HCEC 1CT (cell line): ENCODE measurements at regions not wholly inside any gene's neighbourhood (a gene's known extent, or its start where the extent isn't known, plus 50 kb on each side); places are given as distances from the start of the nearest gene placed in this dataset.

Experiments used
- DNase-seq: peaks from one replicate; pipeline ENCODE4 v3.0.0-alpha.2; 2017

DNA sequence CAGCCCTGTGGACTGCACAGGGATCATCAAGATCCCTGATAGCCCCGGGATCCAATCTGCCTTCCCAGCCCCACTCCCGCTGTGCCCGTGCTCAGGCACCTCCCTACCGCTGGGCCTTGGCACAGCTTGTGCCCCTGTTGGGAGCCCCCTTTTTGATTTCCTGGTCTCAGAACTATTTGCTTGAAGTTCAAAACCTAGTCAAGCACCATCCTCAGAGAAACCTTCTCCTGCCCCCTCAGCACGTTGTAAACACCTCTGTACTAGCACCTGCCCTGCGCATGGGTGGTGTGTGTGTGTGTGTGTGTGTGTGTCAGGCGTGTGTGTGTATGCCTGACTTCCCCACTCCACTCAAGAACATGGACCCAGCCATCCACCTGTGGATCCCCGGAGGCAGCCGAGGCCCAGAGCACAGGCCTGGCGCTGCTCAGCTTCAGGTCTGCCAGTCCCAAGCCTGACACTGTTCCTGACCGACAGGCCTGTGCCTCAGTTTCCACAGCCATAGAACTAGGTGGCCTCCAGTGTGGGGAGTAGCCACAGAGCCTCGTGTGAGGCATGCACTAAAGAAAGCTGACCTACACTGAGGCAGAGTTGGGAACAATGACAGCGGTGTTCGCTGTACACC lies 65.5 kb downstream of the ADRA2C start:
- no peak for DNase-seq

DNA sequence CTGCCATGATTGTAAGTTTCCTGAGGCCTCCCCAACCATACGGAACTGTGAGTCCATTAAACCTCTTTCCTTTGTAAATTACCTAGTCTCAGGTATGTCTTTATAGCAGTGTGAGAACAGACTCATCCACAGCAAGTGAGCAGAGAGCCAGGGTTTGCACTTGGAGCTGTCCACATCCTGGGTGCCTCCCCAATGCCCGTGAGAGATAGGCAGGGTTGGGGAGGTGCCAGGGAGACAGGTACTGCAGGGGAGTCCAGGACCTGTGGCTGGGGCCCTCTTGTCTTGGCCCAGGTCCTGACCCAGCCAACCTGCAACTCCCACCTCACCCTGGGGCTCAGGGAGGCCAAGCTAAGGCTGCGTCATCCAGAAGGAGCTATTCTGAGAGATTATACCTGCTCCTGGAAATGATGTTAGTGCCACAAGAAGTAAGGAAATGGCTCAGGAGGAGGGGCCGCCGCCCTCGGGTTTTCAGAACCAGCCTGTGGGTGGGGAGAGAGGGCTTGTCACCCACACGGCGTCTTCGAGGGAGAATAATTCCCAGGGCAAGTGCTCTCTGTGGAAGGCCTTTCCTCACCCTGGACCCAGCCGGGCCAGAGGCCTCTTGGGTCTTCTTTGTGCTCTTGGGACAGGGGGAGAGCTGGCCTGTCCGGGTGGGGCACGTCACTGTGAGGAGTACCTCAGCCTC lies 66.5 kb downstream of the ADRA2C start:
- no peak for DNase-seq

DNA sequence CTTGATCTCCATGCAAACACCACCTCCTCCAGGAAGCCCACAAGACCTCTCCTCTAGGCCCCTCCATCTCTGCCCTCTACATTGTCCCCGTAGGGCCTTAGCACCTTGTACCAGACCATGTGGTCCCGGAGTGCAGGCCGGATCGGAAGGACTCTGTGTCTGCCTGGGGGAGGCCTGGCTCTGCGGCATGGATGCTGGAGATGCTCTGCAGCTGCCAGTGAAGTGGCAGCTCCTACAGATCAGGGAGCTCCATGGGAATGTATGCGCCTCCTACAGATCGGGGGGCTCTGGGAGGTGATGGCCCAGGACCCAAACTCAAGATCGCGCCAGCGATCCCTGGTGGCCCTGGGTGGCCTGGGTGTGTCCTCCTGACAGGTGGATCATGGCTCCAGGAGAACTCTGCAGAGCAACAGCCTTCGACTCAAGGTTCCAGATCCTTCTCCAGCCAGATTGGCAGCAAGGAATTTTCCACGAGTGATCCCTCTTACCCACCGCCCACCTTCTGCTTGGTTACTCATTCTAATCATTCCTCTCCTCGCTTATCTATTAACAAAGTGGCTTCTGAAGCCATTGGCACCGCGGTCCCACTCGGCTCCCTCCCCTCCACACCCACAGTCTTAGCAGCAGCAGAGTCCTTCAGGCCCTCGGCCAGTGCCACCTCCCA lies 67.3 kb downstream of the ADRA2C start:
- no peak for DNase-seq

DNA sequence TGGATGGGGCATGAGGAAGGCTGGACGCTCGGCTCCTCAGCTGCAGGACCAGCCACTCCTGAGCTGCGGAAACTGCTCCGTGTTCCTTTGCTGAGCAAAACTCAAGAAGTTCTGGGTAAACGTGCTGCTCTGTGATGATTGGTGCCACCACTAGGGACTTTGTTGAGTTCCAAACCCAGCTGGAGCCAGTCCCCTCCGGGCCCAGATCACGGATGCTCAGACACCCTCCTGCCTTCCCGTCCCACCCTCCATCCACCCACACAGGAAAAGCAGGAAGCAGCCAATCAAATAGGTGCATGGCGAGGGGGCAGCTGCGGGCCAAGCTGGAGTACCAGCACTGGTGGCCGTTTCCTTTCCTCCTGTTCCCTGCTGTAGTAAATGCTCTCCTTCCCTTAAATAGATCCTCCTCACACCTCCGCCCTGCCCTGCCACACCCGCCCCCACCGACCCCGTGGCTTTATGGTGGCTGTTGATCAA lies 68.0 kb downstream of the ADRA2C start:
- DNase-seq: no peak

DNA sequence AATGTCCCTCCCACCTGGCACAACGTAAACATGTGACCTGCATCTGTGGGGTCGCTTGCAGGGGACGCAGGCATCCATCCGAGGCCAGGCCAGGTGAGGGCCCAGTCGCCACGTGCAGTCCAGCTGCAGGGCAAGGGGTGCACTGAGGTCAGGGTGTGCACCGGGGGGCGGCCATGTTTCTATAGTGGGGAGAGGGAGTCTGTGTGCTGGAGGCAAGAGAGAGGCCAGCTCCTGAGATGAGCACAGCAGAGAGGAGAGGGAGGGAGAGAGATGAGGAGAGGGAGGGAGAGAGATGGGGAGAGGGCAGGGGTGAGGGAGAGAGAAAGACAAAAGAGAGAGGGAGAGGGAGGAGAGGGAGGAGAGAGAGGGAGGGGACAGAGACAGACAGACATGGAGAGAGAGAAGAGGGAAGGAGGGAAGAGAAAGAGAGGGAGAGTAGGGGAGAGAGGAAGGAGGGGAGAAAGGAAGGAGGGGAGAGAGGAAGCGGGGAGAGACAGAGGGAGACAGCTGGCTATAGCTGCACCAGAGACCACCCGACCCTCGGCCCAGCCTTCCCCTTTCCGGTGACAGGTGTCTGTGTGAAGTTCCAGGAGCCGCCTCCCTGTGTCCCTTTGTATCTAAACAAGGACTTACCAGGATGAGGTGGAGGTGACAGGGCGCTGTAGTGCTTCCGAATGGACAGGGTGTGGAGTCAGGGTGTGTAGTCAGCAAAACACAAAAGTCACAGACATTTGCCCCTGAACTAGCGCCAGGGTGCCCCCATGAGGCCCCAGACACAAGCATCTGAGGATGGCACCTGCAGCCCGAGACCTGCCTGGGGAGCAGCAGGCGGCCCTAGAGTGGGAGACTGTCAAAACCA lies 68.7 kb downstream of the ADRA2C start:
- no peak for DNase-seq

DNA sequence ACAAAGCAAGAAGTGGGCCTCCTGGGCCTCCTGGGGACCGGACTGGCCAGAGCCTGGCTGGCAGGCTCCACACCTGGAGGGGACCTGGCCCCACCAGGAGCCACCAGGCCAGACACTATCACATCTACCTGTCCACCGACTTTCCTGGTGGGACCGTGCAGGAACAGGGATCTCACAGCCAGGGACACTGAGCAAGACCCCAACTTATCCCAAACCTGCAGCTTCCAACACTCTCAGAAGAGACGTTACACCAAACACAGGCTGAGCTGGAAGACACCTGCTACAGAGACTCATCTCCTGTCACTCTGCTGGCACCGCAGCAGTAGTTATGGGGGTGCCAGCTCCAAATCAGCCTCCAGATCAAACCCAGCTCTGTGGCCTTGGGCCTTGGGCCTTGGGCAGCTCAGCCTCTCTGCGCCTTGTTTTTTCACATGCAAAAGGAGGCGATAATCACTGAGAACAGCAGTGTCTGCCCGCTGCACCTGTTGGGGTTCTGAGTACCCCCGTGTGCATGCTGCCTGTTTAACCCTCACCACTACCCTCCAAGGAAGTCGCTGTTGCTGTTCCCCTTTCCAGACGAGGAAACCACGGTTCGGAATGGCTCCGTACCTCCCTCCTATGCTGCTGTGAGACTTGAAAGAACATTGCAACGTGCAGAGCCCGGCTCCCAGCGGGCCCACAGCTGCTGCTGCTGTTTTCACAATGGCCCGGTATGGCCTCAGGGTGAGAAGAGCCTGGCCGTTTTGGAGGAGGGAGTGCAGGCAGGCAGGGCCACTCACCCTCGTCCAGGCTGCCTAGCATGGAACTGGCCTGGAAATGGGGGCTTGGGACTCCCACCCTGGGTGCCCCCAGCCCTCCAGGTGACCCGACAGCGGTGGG lies 69.6 kb downstream of the ADRA2C start:
- no peak for DNase-seq

DNA sequence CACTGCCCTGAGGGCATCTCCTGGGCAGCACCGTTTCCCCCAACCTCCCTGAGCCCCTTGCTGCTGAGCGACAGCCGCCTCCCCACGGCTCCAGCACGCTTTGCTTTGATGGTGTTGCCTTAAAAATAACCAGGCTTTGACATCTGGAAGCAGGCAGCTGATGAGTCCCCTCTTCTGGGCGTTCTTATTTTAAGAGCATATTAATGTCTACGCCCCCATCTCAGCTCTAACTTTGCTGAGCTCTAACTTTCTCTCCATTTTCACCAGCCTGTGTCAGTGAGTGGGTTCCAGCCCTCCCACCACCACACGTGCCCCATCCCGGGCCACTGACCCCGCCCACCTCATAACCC lies 70.2 kb downstream of the ADRA2C start:
- DNase-seq: no peak

DNA sequence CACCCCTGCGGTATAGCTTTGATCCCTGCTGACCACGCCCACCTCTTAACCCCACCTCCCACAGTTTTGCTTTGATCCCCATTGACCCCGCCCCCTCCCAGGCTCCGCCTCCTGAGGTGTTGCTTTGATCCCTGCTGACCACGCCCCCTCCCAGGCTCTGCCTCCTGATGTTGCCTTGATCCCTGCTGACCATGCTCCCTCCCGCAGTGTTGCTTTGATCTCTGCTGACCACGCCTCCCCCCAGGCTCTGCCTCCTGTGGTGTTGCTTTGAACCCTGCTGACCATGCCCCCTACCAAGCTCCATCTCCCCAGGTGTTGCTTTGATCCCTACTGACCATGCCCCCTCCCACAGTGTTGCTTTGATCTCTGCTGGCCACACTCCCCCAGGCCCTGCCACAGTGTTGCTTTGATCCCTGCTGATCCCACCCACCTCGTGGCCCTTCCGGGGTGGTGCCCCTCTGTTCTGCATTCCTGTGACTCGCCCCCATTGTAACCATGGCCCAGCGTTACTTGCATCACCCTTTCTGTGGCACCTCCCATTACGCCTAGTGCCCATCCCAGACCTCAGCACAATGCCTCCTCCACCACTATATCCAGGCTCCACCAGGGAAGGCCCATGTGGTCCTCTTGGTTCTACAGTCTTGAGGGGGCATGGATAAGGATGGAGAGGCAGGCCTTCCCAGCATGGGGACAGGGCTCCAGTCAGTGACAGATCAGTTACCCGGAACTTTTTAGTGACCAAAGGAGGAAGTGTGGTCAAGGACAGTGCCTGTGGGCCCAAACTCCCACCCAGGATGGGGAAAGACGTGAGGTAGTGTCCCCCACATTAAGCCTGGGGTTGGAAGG lies 70.8 kb downstream of the ADRA2C start:
- no peak for DNase-seq

DNA sequence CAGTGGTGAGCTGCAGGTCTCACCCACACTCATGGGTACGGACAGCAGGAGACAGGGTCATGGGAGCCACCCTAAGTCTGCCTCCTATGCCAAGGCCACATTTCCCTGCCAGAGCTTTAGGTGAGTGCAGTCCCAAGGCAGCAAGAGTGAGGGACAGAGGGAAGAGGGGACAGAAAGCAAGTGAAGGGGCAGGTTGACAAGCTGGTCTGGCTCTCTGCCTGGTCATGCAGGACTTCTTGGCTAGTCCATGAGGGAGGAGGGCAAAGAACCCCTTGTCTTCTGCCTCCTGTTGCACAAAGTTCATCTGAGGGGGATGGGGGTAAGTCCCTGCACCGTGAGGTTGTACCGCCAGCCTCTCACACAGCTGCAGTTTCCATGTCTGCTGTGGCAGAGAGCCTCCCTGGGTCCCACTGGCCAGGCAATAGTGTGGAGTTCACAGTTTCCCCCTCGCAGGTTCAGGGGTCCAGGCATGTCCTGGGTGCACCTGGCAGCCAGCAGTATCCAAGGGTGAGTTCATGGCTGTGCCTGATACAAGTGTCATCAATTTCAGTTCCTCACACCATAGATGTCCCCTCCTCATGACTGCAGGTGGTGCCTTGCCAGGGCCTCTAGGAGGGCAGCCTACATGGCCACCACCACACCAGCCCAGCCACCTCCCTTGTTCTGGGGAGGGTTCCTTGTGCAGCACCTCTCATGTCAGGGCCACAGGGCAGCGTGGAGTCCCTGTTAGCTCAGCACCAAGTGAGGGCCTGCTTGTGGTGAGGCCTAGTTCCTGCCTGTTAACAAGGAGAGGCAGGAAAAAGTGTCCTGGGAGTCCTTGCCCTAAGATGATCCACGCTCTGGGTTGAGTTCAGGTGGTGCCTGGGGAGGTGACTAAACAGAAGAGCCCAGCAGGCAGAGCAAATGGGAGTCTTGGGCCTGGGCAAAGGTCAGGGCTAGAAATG lies 72.5 kb downstream of the ADRA2C start:
- DNase-seq: no peak

DNA sequence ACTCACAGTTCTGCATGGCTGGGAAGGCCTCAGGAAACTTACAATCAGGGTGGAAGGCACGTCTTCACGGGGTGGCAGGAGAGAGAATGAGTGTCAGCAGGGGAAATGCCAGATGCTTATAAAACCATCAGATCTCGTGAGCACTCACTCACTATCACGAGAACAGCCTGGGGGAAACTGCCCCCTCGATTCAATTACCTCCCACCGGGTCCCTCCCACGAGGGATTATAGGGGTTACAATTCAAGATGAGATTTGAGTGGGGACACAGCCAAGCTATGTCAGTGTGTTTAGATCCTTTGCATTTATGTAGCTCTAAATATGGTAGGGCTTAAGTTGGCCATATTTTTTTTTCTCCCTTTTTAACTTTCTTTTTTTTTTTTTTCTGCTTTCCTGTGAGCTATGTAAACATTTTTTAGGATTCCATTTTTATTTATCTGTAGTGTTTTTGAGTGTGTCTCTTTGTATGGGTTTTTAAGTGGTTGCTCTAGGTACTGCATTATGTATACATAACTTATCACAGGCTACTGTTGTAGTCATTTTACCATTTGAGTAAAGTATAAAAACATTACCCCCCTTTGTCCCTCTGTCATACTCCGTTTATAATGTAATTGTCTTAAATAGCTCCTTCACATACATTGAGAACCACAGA lies 79.0 kb downstream of the ADRA2C start:
- DNase-seq: no peak

DNA sequence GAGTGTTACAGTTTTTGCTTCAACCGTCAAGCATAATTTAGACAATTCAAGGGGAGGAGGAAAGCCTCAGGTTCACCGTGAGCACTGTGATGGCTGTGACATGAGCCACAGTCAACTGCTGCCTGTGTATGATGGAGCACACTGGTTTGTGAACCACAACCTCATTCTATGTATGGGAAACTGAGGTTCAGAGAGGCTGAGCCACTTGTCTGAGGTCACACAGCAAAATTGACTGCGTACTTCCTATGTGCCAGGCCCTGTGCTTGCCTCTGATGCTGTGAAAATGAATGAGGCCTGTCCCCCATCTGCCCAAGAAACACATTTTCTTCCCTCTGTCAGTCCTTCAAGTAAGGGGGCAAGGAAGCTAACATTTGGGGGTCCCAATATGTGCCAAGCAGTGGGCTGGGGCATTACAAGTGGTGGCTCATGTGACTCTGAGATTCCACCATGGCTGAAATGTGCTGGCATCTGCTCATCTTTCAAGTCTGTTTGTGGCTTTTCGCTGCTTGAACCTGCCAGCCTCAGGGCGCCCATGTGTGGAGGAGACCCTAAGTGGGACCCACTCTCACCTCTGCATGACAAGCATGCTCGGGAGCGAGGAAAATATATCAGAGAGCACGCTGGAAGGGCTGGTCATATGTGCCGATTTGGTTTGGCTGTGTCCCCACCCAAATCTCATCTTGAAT lies 79.7 kb downstream of the ADRA2C start:
- no peak for DNase-seq

DNA sequence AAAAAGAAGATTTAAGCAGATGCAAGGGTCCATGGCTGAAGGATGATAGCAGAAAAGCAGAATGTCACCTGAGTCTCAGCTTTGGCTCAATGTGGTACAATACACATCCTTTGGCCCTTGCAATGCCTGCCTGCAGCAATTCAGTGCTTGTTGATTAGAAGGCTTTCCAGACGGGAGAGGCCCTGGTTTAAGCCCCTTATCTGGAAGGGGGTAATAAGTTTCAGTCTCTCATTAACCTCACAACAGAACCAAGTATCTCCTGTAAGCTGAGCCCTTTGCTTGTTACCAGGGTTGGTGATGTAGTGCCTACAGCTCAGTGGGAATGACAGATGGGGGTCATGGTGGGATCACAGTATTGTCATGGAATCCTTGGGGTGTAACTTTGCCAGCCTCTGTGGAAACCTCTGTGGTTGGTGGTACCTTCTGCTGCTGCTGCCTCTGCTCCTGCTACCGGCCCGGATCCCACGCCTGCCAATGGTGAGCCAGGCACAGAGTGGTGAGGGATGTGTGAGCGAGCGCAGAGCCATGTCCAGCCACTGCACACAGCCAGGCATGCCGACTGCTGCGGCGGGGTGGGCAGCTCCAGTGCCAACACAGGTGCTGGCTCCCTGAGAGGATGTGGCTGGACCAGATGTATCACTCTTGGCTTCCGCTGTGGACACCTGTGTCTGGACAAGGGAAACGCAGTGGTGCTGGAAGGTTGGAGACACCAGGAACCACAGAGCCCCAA lies 81.2 kb downstream of the ADRA2C start:
- no peak for DNase-seq

DNA sequence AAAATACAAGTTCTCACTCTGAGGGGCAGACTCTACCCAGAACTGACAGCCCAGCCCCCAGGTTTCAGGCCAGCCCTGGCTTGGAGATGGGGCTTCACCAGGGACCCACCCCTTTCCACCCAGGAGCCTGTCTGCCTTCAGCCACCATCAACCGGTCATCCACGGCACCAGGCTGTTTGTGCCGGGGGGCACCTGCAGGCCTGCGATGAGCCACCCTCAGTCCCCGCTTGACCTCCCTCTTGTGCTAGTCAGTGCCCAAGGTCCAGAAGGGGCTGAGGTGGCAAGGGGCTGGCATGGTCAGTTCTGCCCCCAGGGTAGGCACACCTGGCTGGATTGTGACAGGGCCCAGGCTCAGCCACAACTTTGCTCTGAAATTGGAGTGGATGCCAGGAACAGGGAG lies 82.1 kb downstream of the ADRA2C start:
- DNase-seq: no peak

DNA sequence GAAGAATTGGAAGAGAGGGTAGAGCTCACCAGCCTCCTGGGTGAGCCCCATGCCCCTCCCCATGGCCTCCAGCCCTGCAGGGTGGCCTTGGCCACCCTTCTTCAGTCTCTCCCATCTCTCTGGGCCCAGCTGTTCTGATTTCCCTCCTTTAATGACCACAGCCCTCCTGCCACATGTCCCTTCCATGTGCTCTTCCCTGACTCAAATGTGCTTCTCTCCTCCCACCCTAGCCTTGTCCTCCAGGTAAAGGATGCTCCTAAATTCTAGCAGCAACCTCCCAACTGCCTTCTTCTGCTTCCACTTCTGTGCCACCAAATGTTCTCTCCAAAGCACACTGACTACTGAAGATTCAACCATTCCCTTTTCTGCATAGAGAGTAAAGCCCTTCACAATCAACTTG lies 83.0 kb downstream of the ADRA2C start:
- DNase-seq: no peak

DNA sequence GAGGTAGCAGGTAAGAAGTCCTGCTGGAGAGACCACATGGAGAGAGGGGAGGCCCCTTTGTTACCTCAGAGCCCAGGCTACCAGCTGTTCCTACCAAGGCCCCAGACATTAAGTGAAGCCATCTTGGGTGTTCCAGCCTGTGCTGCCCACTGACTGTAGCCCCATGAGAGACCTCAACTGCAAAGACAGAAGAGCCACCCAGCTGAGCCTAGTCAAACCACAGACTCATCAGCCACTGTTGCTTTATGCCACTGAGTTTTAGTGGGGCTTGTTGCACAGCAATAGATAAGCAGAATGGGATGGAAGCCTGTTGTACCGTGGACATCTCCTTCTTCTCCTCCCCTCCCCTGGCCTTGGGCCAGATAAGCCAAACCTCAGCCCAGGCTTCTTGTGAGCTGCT lies 83.9 kb downstream of the ADRA2C start:
- no peak for DNase-seq

DNA sequence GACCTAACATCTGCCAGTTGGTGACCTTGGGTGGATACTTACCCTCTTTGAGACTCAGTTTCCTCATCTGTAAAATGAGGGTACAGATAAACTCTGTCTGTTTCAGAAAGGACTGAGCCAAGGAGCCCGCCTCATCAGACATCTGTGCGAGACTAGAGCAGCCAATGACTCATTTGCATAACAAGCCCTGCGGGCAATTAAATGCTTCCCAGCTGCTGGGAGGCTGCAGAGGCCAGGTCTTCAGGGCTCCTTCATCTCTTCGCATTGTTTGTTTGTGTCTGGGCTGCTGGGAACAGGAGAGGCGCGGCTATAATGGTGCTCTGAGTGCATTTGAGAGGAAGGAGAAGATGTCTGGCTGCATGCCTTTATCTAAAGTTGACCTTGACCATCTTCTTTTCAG lies 85.0 kb downstream of the ADRA2C start:
- no peak for DNase-seq

DNA sequence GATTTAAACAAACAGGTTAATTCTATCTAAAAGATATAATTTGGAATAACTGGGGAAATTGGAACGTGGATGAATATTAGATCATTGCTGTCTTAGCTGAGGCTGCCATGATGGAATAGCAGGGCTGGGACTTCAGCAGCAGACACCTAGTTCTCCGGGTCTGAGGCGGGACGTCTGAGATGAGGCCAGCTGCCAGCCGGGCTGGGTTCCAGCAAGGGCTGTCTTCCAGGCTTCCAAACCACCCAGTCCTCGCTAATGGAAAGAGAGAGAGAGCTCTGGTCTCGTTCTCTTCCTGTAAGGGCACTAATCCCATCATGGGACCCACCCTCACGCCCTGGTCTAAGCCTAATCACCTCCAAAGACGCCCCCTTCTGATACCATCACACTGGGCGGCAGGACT lies 85.7 kb downstream of the ADRA2C start:
- no peak for DNase-seq

DNA sequence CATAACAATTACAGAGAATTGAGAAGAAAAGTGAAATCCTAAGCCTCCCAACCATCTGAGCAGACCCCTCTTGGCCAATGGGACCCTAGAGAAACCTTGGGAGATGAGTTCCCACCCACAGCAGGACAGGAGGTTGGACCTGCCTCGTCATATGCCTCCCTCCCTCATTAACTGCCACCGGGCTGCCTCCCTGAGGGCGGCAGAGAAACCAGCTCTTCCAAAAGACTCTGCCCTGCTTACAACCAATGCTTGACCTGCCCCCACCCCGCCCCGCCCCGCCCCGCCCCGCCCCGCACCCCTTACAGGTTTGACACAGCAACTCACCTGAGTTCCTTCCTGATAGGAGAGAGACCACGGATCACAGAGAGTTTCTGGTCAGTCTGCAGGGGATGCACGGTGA lies 86.1 kb downstream of the ADRA2C start:
- no peak for DNase-seq
